ENCODE measurements at regions not wholly inside any gene's neighbourhood (a gene's known extent, or its start where the extent isn't known, plus 50 kb on each side); places are given as distances from the start of the nearest gene placed in this dataset.
A peak's percentile ranks its signal among the peaks of the same experiment; 100 is the strongest.

GRCh38 chr18:39958876-39959275 is 1996.2 kb upstream of the PIK3C3 start:
- Histone ChIP-seq H3K4me1 (no peaks in the 10 kb centered on the region), H3K36me3 (no peaks in the 10 kb centered on the region), H3K27ac (no peak overlapping the region), H3K4me3 (no peak overlapping the region), H3K27me3 (no peaks in the 10 kb centered on the region), H3K9me3 (no peaks in the 10 kb centered on the region)
- WGBS = 68% methylated on average over 1 of the region's 1 CpG
- TF ChIP-seq EP300 (IDR thresholded peaks at IDR 0.05) (no peak), CTCF (IDR thresholded peaks at IDR 0.05) (no peak), POLR2AphosphoS5 (IDR thresholded peaks at IDR 0.05) (no peak), POLR2A (IDR thresholded peaks at IDR 0.05) (no peak)
- DNase-seq (ENCODE audit: low spot score in 2 of 2) = no peak

GRCh38 chr18:39952816-39953215 is 2002.2 kb upstream of the PIK3C3 start:
- Histone ChIP-seq H3K4me1 (no peaks in the 10 kb centered on the region), H3K27ac (no peak overlapping the region), H3K27me3 (no peaks in the 10 kb centered on the region), H3K36me3 (no peaks in the 10 kb centered on the region), H3K9me3 (no peaks in the 10 kb centered on the region), H3K4me3 (no peak overlapping the region)
- 65% methylated on average over 2 of the region's 2 CpGs for WGBS
- no peak for TF ChIP-seq CTCF (IDR thresholded peaks at IDR 0.05)
- no peak for TF ChIP-seq EP300 (IDR thresholded peaks at IDR 0.05)
- TF ChIP-seq POLR2A (IDR thresholded peaks at IDR 0.05) = no peak
- no peak for TF ChIP-seq POLR2AphosphoS5 (IDR thresholded peaks at IDR 0.05)
- DNase-seq (ENCODE audit: low spot score in 2 of 2) = no peak

- DNase-seq (ENCODE audit: low spot score in 2 of 2) = no peak
- TF ChIP-seq POLR2AphosphoS5 (IDR thresholded peaks at IDR 0.05) = no peak
- no peak for TF ChIP-seq EP300 (IDR thresholded peaks at IDR 0.05)
- TF ChIP-seq CTCF (IDR thresholded peaks at IDR 0.05) = no peak
- TF ChIP-seq POLR2A (IDR thresholded peaks at IDR 0.05) = no peak
- no peaks in the 10 kb centered on the region for H3K4me1 ChIP-seq
- WGBS = 78% methylated on average over 4 of the region's 4 CpGs
- no peaks in the 10 kb centered on the region for H3K27me3 ChIP-seq
- H3K9me3 ChIP-seq = no peaks in the 10 kb centered on the region
- no peaks in the 10 kb centered on the region for H3K36me3 ChIP-seq
- H3K4me3 ChIP-seq = no peak overlapping the region
- no peak overlapping the region for H3K27ac ChIP-seq
Measured at GRCh38 chr18:39951142-39951720, 2003.8 kb upstream of the PIK3C3 start.

GRCh38 chr18:39946623-39947061 is 2008.4 kb upstream of the PIK3C3 start:
- TF ChIP-seq POLR2AphosphoS5 (IDR thresholded peaks at IDR 0.05) (no peak), POLR2A (IDR thresholded peaks at IDR 0.05) (no peak), CTCF (IDR thresholded peaks at IDR 0.05) (no peak), EP300 (IDR thresholded peaks at IDR 0.05) (no peak)
- no peak overlapping the region for H3K4me3 ChIP-seq
- no peaks in the 10 kb centered on the region for H3K9me3 ChIP-seq
- H3K27ac ChIP-seq = peak overlapping the region; percentile 21
- DNase-seq (ENCODE audit: low spot score in 2 of 2) = no peak
- no peaks in the 10 kb centered on the region for H3K36me3 ChIP-seq
- H3K27me3 ChIP-seq = no peaks in the 10 kb centered on the region
- no peaks in the 10 kb centered on the region for H3K4me1 ChIP-seq

GRCh38 chr18:39945076-39945475 is 2010.0 kb upstream of the PIK3C3 start:
- TF ChIP-seq POLR2AphosphoS5 (IDR thresholded peaks at IDR 0.05) (no peak), CTCF (IDR thresholded peaks at IDR 0.05) (no peak), EP300 (IDR thresholded peaks at IDR 0.05) (no peak), POLR2A (IDR thresholded peaks at IDR 0.05) (no peak)
- Histone ChIP-seq H3K27me3 (no peaks in the 10 kb centered on the region), H3K9me3 (no peaks in the 10 kb centered on the region), H3K4me1 (no peaks in the 10 kb centered on the region), H3K36me3 (no peaks in the 10 kb centered on the region), H3K4me3 (no peak overlapping the region), H3K27ac (no peak overlapping the region)
- WGBS = 55% methylated on average over 2 of the region's 2 CpGs
- no peak for DNase-seq (ENCODE audit: low spot score in 2 of 2)
